Smooth muscle cell (in vitro differentiated cells): ENCODE measurements at regions not wholly inside any gene's neighbourhood (a gene's known extent, or its start where the extent isn't known, plus 50 kb on each side); places are given as distances from the start of the nearest gene placed in this dataset.

Experiments
- DNase-seq: peaks from one replicate; lab custom pipeline; 2025; ENCODE audit not compliant: unreplicated experiment; lab: John Stamatoyannopoulos, UW
- H2AFZ ChIP-seq: fragments of 200-600 bp; sonication (generic); 2 replicates; pipeline ENCODE4 v1.6.0; 2016; ENCODE audit warnings: antibody characterized with exemption, low read depth, mild to moderate bottlenecking
- H3F3A ChIP-seq: fragments of 200-600 bp; sonication (generic); 2 replicates; pipeline ENCODE4 v1.6.0; 2017; ENCODE audit warnings: antibody characterized with exemption, low read depth
- H3K27ac ChIP-seq: fragments of 200-600 bp; sonication (generic); 2 replicates; pipeline ENCODE4 v1.5.1; 2016; ENCODE audit warnings: low read depth, mild to moderate bottlenecking
- H3K27me3 ChIP-seq: fragments of 200-600 bp; sonication (generic); 2 replicates; pipeline ENCODE4 v1.6.1; 2016; ENCODE audit warnings: low read depth, mild to moderate bottlenecking
- H3K36me3 ChIP-seq: fragments of 200-600 bp; sonication (generic); 2 replicates; pipeline ENCODE4 v1.5.1; 2016; ENCODE audit warnings: low read depth
- H3K4me1 ChIP-seq: fragments of 200-600 bp; sonication (generic); 2 replicates; pipeline ENCODE4 v1.5.1; 2016; ENCODE audit warnings: low read depth
- H3K4me2 ChIP-seq: fragments of 200-600 bp; sonication (generic); 2 replicates; pipeline ENCODE4 v1.6.0; 2016; ENCODE audit warnings: mild to moderate bottlenecking
- H3K4me3 ChIP-seq: fragments of 200-600 bp; sonication (generic); 2 replicates; pipeline ENCODE4 v1.5.1; 2016; ENCODE audit warnings: mild to moderate bottlenecking
- H3K79me2 ChIP-seq: fragments of 200-600 bp; sonication (generic); 2 replicates; pipeline ENCODE4 v1.6.0; 2016; ENCODE audit warnings: low read depth, mild to moderate bottlenecking
- H3K9ac ChIP-seq: fragments of 200-600 bp; sonication (generic); 2 replicates; pipeline ENCODE4 v1.6.0; 2016; ENCODE audit warnings: low read depth
- H3K9me3 ChIP-seq: fragments of 200-600 bp; sonication (generic); replicated peaks from 2 replicates; pipeline ENCODE4 v1.5.1; 2016; ENCODE audit warnings: low read depth
- H4K20me1 ChIP-seq: fragments of 200-600 bp; sonication (generic); 2 replicates; pipeline ENCODE4 v1.6.0; 2016; ENCODE audit warnings: low read depth
- CTCF ChIP-seq: fragments of 200-600 bp; sonication (generic); IDR thresholded peaks from 2 replicates; pipeline ENCODE4 v1.5.1; 2017; ENCODE audit warnings: borderline replicate concordance, mild to moderate bottlenecking, antibody characterized with exemption; ENCODE audit not compliant: insufficient read depth, poor library complexity, severe bottlenecking
- WGBS: methylation state at CpG from one replicate; pipeline ENCODE4 v1.1.7; 2016; ENCODE audit warnings: low lambda C conversion rate; 5-methylcytosine and 5-hydroxymethylcytosine counted together

GRCh38 chr13:37453246-37453645 is 145.3 kb downstream of the POSTN start:
- no peak overlapping the region for H3K4me3 ChIP-seq
- H3F3A ChIP-seq = no peaks in the 10 kb centered on the region
- WGBS = 95% methylated on average over 2 of the region's 2 CpGs
- H3K27ac ChIP-seq = no peak overlapping the region
- H4K20me1 ChIP-seq = no peaks in the 10 kb centered on the region
- no peaks in the 10 kb centered on the region for H3K4me1 ChIP-seq
- no peak for TF ChIP-seq CTCF
- H3K36me3 ChIP-seq = no peaks in the 10 kb centered on the region
- H3K27me3 ChIP-seq = no peaks in the 10 kb centered on the region
- no peak overlapping the region for H2AFZ ChIP-seq
- no peak overlapping the region for H3K9ac ChIP-seq
- H3K4me2 ChIP-seq = no peak overlapping the region
- no peaks in the 10 kb centered on the region for H3K79me2 ChIP-seq
- H3K9me3 ChIP-seq = no peaks in the 10 kb centered on the region
- DNase-seq = no peak

- Histone ChIP-seq H3K27me3 (no peaks in the 10 kb centered on the region), H3K4me2 (no peak overlapping the region), H3K27ac (no peak overlapping the region), H3K79me2 (no peaks in the 10 kb centered on the region), H3K9me3 (no peaks in the 10 kb centered on the region), H4K20me1 (no peaks in the 10 kb centered on the region), H3K36me3 (no peaks in the 10 kb centered on the region), H3K9ac (no peak overlapping the region), H3F3A (peaks cover 6% of the 10 kb centered on the region), H3K4me1 (peaks cover 5% of the 10 kb centered on the region), H2AFZ (no peak overlapping the region), H3K4me3 (no peak overlapping the region)
- WGBS = 100% methylated on average over 2 of the region's 2 CpGs
- no peak for DNase-seq
- no peak for TF ChIP-seq CTCF
Measured at GRCh38 chr13:37450276-37450675, 148.3 kb downstream of the POSTN start.

- Histone ChIP-seq H3K4me2 (peak overlapping the region; percentile 36), H3F3A (peaks cover 6% of the 10 kb centered on the region), H4K20me1 (no peaks in the 10 kb centered on the region), H3K36me3 (no peaks in the 10 kb centered on the region), H3K4me3 (no peak overlapping the region), H3K27ac (peak overlapping the region; percentile 88), H3K79me2 (no peaks in the 10 kb centered on the region), H3K9me3 (no peaks in the 10 kb centered on the region), H2AFZ (peak overlapping the region; percentile 48), H3K27me3 (no peaks in the 10 kb centered on the region), H3K4me1 (peaks cover 5% of the 10 kb centered on the region), H3K9ac (peak overlapping the region; percentile 72)
- no peak for TF ChIP-seq CTCF
- 19% methylated on average over 1 of the region's 1 CpG for WGBS
- no peak for DNase-seq
Measured at GRCh38 chr13:37448153-37448552, 150.4 kb downstream of the POSTN start.

- no peak for TF ChIP-seq CTCF
- Histone ChIP-seq H3K9ac (peak overlapping the region; percentile 72), H3K4me3 (no peak overlapping the region), H3K9me3 (no peaks in the 10 kb centered on the region), H3F3A (peaks cover 6% of the 10 kb centered on the region), H2AFZ (peak overlapping the region; percentile 12), H3K27me3 (no peaks in the 10 kb centered on the region), H3K27ac (peak overlapping the region; percentile 92), H3K4me2 (peak overlapping the region; percentile 50), H3K79me2 (no peaks in the 10 kb centered on the region), H3K4me1 (peaks cover 5% of the 10 kb centered on the region), H3K36me3 (no peaks in the 10 kb centered on the region), H4K20me1 (no peaks in the 10 kb centered on the region)
- DNase-seq = peak; percentile 1
- 0% methylated on average over 3 of the region's 3 CpGs for WGBS
Measured at GRCh38 chr13:37446503-37446902, 152.1 kb downstream of the POSTN start.
